Gastroesophageal sphincter (tissue), 4 donors: ENCODE measurements at regions not wholly inside any gene's neighbourhood (a gene's known extent, or its start where the extent isn't known, plus 50 kb on each side); places are given as distances from the start of the nearest gene placed in this dataset.
"Not testable (repeated sequence)": the region's sequence is repeated elsewhere in the genome, so short reads cannot be mapped to it uniquely, and the experiment has no call there.

Experiments used
- ATAC-seq: fragments of 150-250 bp; one replicate; pipeline ENCODE4 v1.9.1; 2016; ENCODE audit warnings: mild to moderate bottlenecking, moderate library complexity
- H3K27ac ChIP-seq, 4 donors: fragments of 200-600 bp; sonication (generic) in 3 of 4; 1 replicate in 3 of 4; 2 replicates in 1 of 4; pipeline ENCODE4 v1.5.1; 2016 to 2019
- H3K27me3 ChIP-seq: fragments of 200-600 bp; sonication (generic); one replicate; pipeline ENCODE4 v1.5.1; 2019
- H3K36me3 ChIP-seq, 2 donors: fragments of 200-600 bp; sonication (generic); one replicate each; pipeline ENCODE4 v1.5.1; 2019; ENCODE audit warnings: control low read depth in 1 of 2
- H3K4me1 ChIP-seq, 3 donors: fragments of 200-600 bp; sonication (generic); 1 replicate in 2 of 3; 2 replicates in 1 of 3; pipeline ENCODE4 v1.5.1; 2016 to 2019; ENCODE audit warnings: control low read depth in 2 of 3
- H3K4me3 ChIP-seq, 2 donors: fragments of 200-600 bp; sonication (generic); one replicate each; pipeline ENCODE4 v1.5.1; 2019; ENCODE audit warnings: mild to moderate bottlenecking in 1 of 2, moderate library complexity in 1 of 2
- H3K9me3 ChIP-seq, 3 donors: fragments of 200-600 bp; sonication (generic); one replicate each; pipeline ENCODE4 v1.5.1; 2017 to 2019; ENCODE audit warnings: control low read depth in 2 of 3
- CTCF ChIP-seq, 4 experiments: fragments of 200-600 bp in 2 of 4; fragments of 450-650 bp in 2 of 4; sonication (generic) in 1 of 4; IDR thresholded peaks; one replicate each; pipeline ENCODE4 v1.5.1; 2017 to 2019; ENCODE audit warnings: antibody characterized with exemption in 4 of 4, mild to moderate bottlenecking in 2 of 4, moderate library complexity in 2 of 4
- EP300 ChIP-seq: sonication (generic); formaldehyde crosslinking; IDR thresholded peaks from one replicate; pipeline ENCODE4 v1.6.1; 2017; ENCODE audit warnings: antibody characterized with exemption, mild to moderate bottlenecking
- POLR2A ChIP-seq, 2 donors: fragments of 450-650 bp; IDR thresholded peaks; one replicate each; pipeline ENCODE4 v1.6.1; 2017; ENCODE audit warnings: antibody characterized with exemption in 2 of 2, mild to moderate bottlenecking in 2 of 2, moderate library complexity in 1 of 2
- POLR2AphosphoS5 ChIP-seq: sonication (generic); formaldehyde crosslinking; IDR thresholded peaks from one replicate; pipeline ENCODE4 v1.6.1; 2017; ENCODE audit warnings: antibody characterized with exemption
- WGBS, 2 donors: methylation state at CpG; one replicate each; pipeline ENCODE4 v1.1.5; 2018; ENCODE audit warnings: low coverage in 1 of 2; 5-methylcytosine and 5-hydroxymethylcytosine counted together

GRCh38 chr1:121516234-121516967, 331.6 kb downstream of the SRGAP2C start:
- H3K4me3 ChIP-seq: no peak overlapping the region
- H3K27me3 ChIP-seq: peaks cover 39% of the 10 kb centered on the region
- peaks cover 0 to 8% (median 0%) of the 10 kb centered on the region in 3 donors for H3K9me3 ChIP-seq
- H3K4me1 ChIP-seq: peaks cover 0 to 12% (median 4%) of the 10 kb centered on the region in 3 donors
- TF ChIP-seq POLR2A (IDR thresholded peaks at IDR 0.05): no peak
- no peak for TF ChIP-seq EP300
- TF ChIP-seq POLR2AphosphoS5: no peak
- no peak for TF ChIP-seq CTCF (IDR thresholded peaks at IDR 0.05)
- H3K27ac ChIP-seq: no peak overlapping the region
- H3K36me3 ChIP-seq: no peaks in the 10 kb centered on the region
- WGBS, 2 donors: 56 to 96% methylated on average over 4 to 8 of the region's 8 CpGs
- no peak for ATAC-seq

- no peaks in the 10 kb centered on the region for H3K36me3 ChIP-seq
- H3K4me1 ChIP-seq: peaks cover 0 to 12% (median 4%) of the 10 kb centered on the region in 3 donors
- no peak overlapping the region for H3K4me3 ChIP-seq
- ATAC-seq: no peak
- H3K27me3 ChIP-seq: peaks cover 50% of the 10 kb centered on the region
- TF ChIP-seq EP300: no peak
- no peak for TF ChIP-seq CTCF (IDR thresholded peaks at IDR 0.05)
- no peak for TF ChIP-seq POLR2AphosphoS5
- no peak for TF ChIP-seq POLR2A (IDR thresholded peaks at IDR 0.05)
- WGBS, 2 donors: 77 to 82% methylated on average over 7 to 9 of the region's 9 CpGs
- peaks cover 0 to 8% (median 0%) of the 10 kb centered on the region in 3 donors for H3K9me3 ChIP-seq
- H3K27ac ChIP-seq: no peak overlapping the region
These were observed 332.9 kb downstream of the SRGAP2C start for GRCh38 chr1:121517586-121518230.

- peak overlapping the region in 1 of 2 donors; percentile 50 for H3K4me3 ChIP-seq
- H3K9me3 ChIP-seq: no peaks in the 10 kb centered on the region
These were observed 333.9 kb downstream of the SRGAP2C start for GRCh38 chr1:121518726-121519041.

GRCh38 chr1:121519042-121519755, 334.4 kb downstream of the SRGAP2C start:
- peaks cover 59% of the 10 kb centered on the region for H3K27me3 ChIP-seq
- peak overlapping the region in 3 of 4 donors; percentile 35 to 47 (median 41) for H3K27ac ChIP-seq
- H3K4me1 ChIP-seq: peaks cover 0 to 12% (median 4%) of the 10 kb centered on the region in 3 donors
- ATAC-seq: peak; percentile 58
- no peaks in the 10 kb centered on the region for H3K9me3 ChIP-seq
- no peaks in the 10 kb centered on the region for H3K36me3 ChIP-seq
- peak overlapping the region; percentile 23 to 50 for H3K4me3 ChIP-seq
- 0% methylated on average over 5 of the region's 75 CpGs; no CpG with 5 or more reads in 1 of the 2 donors for WGBS, 2 donors
- TF ChIP-seq POLR2A (IDR thresholded peaks at IDR 0.05): no peak
- no peak for TF ChIP-seq CTCF (IDR thresholded peaks at IDR 0.05)
- no peak for TF ChIP-seq EP300
- TF ChIP-seq POLR2AphosphoS5: no peak

More at GRCh38 chr1:121518726-121519041, 333.9 kb downstream of the SRGAP2C start:
- TF ChIP-seq CTCF (IDR thresholded peaks at IDR 0.05) (no peak), EP300 (no peak), POLR2AphosphoS5 (no peak), POLR2A (IDR thresholded peaks at IDR 0.05) (no peak)
- WGBS, 2 donors: 34% methylated on average over 7 of the region's 8 CpGs; no CpG with 5 or more reads in 1 of the 2 donors
- no peak for ATAC-seq
- peaks cover 0 to 12% (median 4%) of the 10 kb centered on the region in 3 donors for H3K4me1 ChIP-seq
- peaks cover 55% of the 10 kb centered on the region for H3K27me3 ChIP-seq
- H3K27ac ChIP-seq: peak overlapping the region in 2 of 4 donors; percentile 35 to 47
- H3K36me3 ChIP-seq: no peaks in the 10 kb centered on the region

- not testable (repeated sequence) for H3K27ac ChIP-seq, H3K9me3 ChIP-seq, H3K36me3 ChIP-seq, ATAC-seq
- Histone ChIP-seq H3K4me3 (peak overlapping the region in 1 of 2 donors; percentile 50), H3K27me3 (peaks cover 59% of the 10 kb centered on the region), H3K4me1 (peaks cover 0 to 12% (median 4%) of the 10 kb centered on the region in 3 donors)
- 50 to 60% methylated on average over 3 to 19 of the region's 19 CpGs for WGBS, 2 donors
These were observed 335.0 kb downstream of the SRGAP2C start for GRCh38 chr1:121519756-121520286.
